AG04450 (cell line): ENCODE measurements at regions not wholly inside any gene's neighbourhood (a gene's known extent, or its start where the extent isn't known, plus 50 kb on each side); places are given as distances from the start of the nearest gene placed in this dataset.

Source experiments
- CTCF ChIA-PET: fragments of 300-600, 350-600 bp; formaldehyde crosslinking; extraction: SDS; loops from one replicate; lab custom pipeline; 2022; ENCODE audit warnings: antibody characterized with exemption, inconsistent platforms; lab: Charles Lee
- POLR2A ChIA-PET: fragments of 350-600 bp; formaldehyde crosslinking; extraction: SDS; loops from one replicate; lab custom pipeline; 2021; ENCODE audit warnings: antibody characterized with exemption, inconsistent platforms; lab: Yijun Ruan, JAX
- DNase-seq: peaks from one replicate; pipeline ENCODE4 v3.0.0-alpha.2; 2011; ENCODE audit warnings: low read depth, low spot score
- H3K27ac ChIP-seq: one replicate; pipeline ENCODE4 v1.5.1; 2012; ENCODE audit warnings: low read depth, low read length, control low read depth
- H3K27me3 ChIP-seq: one replicate; pipeline ENCODE4 v1.6.0; 2012; ENCODE audit warnings: low read length; ENCODE audit not compliant: control insufficient read depth, insufficient read depth
- H3K4me3 ChIP-seq: 2 replicates; pipeline ENCODE4 v1.5.1; 2011; ENCODE audit warnings: mild to moderate bottlenecking, low read depth, low read length, control low read depth
- H3K9me3 ChIP-seq: 2 replicates; pipeline ENCODE4 v1.5.1; 2012; ENCODE audit warnings: low read length; ENCODE audit not compliant: control insufficient read depth, insufficient read depth
- CTCF ChIP-seq: IDR thresholded peaks from 2 replicates; pipeline ENCODE4 v1.5.1; 2011; ENCODE audit warnings: low read depth, low read length, control low read depth, inconsistent platforms

DNA sequence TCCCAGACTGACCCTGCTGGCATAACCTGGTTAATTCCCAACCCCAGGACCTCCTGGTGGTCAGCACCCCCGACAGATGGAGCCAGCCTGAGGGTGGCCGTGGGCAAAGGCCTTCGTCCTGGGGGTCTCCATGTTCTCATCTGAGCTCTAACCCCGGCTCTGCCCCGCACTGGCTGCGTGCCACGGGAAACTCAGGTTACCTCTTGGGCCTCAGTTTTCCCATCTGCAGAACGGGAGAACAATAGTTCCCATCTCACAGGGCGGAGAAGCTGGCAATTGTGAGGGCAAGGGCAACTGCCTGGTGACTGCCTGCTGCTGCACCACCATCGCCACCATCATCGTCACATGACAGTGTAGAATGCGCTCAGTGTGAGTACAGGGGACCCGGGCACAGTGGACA lies 77.9 kb downstream of the RFLNA start:
- H3K27me3 ChIP-seq = no peaks in the 10 kb centered on the region
- CTCF ChIA-PET = no interaction called here

DNA sequence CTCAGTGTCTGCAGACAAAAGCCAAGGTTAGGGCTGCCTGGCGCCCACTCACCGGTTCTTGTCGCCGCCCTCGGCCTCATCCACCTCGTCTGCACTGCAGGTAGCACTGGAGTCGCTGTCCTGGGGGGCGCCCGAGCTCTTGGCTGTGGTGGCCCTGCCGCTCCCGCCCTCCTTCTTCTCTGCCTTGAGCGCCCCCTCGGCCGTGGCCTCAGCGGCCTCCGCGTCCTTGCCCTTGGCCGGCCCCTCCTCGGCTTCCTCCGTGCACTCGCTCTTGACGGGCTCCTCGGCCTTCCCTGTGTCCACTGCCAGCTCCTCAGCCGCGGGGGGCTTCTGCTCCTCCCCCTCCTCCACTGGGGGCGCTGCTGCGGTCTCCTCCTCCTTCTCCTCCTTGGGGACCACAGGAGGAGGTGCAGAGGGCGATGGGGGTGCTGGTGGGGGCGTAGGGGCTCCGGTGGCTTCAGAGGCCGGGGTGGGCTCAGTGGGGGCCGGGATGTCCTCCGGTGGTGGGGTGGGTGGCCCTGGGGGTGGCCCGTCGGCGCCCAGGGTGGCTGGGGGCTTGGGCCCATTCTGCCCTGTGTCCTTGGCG lies 77.2 kb downstream of the RFLNA start:
- Histone ChIP-seq H3K27ac (no peak overlapping the region), H3K27me3 (no peaks in the 10 kb centered on the region), H3K9me3 (no peaks in the 10 kb centered on the region; the same call in 1 of the 2 replicates), H3K4me3 (no peak overlapping the region)
- POLR2A ChIA-PET = interaction anchor here (1.1 kb wide), 1 partner anchor 16 kb away, joined by 3 read pairs; no protein-coding TSS in a partner anchor
- CTCF ChIA-PET = interaction anchor here (1.2 kb wide), 1 partner anchor 399 kb away, joined by 5 read pairs; no protein-coding TSS in a partner anchor
- no peak for TF ChIP-seq CTCF
- no peak for DNase-seq

More for the DNA sequence above, 77.9 kb downstream of the RFLNA start:
- DNase-seq = no peak
- TF ChIP-seq CTCF = no peak
- POLR2A ChIA-PET = no interaction called here
- Histone ChIP-seq H3K9me3 (no peaks in the 10 kb centered on the region; the same call in 1 of the 2 replicates), H3K27ac (no peak overlapping the region), H3K4me3 (no peak overlapping the region)

- POLR2A ChIA-PET = interaction anchor here (0.7 to 1.1 kb wide), 2 partner anchors 17 to 400 kb away, joined by 3 to 4 read pairs; no protein-coding TSS in a partner anchor
- TF ChIP-seq CTCF = no peak
- Histone ChIP-seq H3K27ac (no peak overlapping the region), H3K9me3 (no peaks in the 10 kb centered on the region; the same call in 1 of the 2 replicates), H3K27me3 (no peaks in the 10 kb centered on the region), H3K4me3 (no peak overlapping the region)
- DNase-seq = no peak
- CTCF ChIA-PET = interaction anchor here (1.2 kb wide), 1 partner anchor 400 kb away, joined by 5 read pairs; no protein-coding TSS in a partner anchor
Measured at GRCh38 chr12:124371366-124371765, 76.5 kb downstream of the RFLNA start.

DNA sequence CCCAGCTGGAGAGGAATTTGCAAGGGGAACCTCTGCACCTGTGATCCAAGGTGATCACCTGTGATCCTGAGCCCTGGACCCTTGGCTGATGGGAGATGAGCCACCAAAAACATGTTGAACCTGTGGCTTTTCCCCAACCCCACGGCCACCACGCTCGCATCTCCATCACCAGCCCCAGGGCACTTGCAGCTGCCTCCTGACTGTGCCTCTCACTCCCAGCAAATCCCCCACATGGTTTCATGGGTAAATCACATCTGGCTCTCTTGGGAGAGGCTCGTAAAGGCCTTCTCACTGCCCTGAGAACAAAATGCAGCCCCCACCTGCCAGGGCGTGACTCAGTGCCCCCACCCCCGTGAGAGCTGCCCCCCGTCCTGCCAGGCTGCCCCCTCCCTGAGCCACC lies 76.0 kb downstream of the RFLNA start:
- peak overlapping the region; percentile 31 for H3K27ac ChIP-seq
- ChIA-PET CTCF (interaction anchor here (1.3 to 1.7 kb wide), 2 partner anchors 10 to 401 kb away, joined by 4 to 5 read pairs; no protein-coding TSS in a partner anchor), POLR2A (interaction anchor here (0.7 to 1.1 kb wide), 2 partner anchors 18 to 401 kb away, joined by 3 to 4 read pairs; no protein-coding TSS in a partner anchor)
- TF ChIP-seq CTCF = no peak
- no peaks in the 10 kb centered on the region; the same call in 1 of the 2 replicates for H3K9me3 ChIP-seq
- DNase-seq = no peak
- H3K27me3 ChIP-seq = no peaks in the 10 kb centered on the region
- no peak overlapping the region for H3K4me3 ChIP-seq

DNA sequence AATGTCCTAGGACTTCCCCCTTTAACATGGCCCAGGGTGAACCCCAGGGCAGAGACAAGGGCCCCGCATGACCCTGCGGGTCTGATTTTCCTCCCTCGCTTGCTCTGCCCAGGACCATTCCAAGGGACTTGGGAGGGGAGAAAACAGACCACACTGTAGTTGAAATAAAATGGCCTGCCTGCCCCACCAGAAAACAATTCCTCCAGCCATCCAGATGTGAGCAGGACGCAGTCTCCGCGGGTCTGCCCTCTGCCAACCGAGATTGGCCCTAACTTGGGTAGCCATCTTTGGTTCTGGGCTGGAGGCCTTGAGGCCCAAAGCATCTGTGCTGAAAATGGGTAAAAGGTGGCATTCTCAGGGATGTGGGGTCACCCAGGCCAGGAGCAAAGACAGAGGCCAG lies 75.5 kb downstream of the RFLNA start:
- H3K9me3 ChIP-seq = no peaks in the 10 kb centered on the region; the same call in 1 of the 2 replicates
- no peak overlapping the region for H3K4me3 ChIP-seq
- H3K27ac ChIP-seq = peak overlapping the region; percentile 93
- POLR2A ChIA-PET = interaction anchor here (0.5 kb wide), 1 partner anchor 341 kb away, joined by 7 read pairs; no protein-coding TSS in a partner anchor
- CTCF ChIA-PET = interaction anchor here (1.3 to 2.1 kb wide), 4 partner anchors 8 to 401 kb away, joined by 3 to 5 read pairs (median 4); no protein-coding TSS in a partner anchor
- DNase-seq = no peak
- no peaks in the 10 kb centered on the region for H3K27me3 ChIP-seq
- no peak for TF ChIP-seq CTCF
